ENCODE measurements at regions not wholly inside any gene's neighbourhood (a gene's known extent, or its start where the extent isn't known, plus 50 kb on each side); places are given as distances from the start of the nearest gene placed in this dataset.
"Not testable (repeated sequence)": the region's sequence is repeated elsewhere in the genome, so short reads cannot be mapped to it uniquely, and the experiment has no call there.

- Mint-ChIP-seq H3K27me3 (no peaks in the 10 kb centered on the region), H3K4me1 (ENCODE audit: unreplicated experiment) (no peaks in the 10 kb centered on the region), H3K4me3 (no peak overlapping the region), H3K27ac (no peak overlapping the region), H3K9me3 (no peaks in the 10 kb centered on the region), H3K36me3 (no peaks in the 10 kb centered on the region)
- TF ChIP-seq CTCF (conservative IDR thresholded peaks at IDR 0.05) = no peak
- DNase-seq (ENCODE audit: extremely low spot score, unreplicated experiment) = no peak
Observed at GRCh38 chr7:123271856-123272255, 72.1 kb upstream of the SLC13A1 start.

- H3K9me3 Mint-ChIP-seq = no peaks in the 10 kb centered on the region
- DNase-seq (ENCODE audit: extremely low spot score, unreplicated experiment) = no peak
- H3K27me3 Mint-ChIP-seq = no peaks in the 10 kb centered on the region
- no peak for TF ChIP-seq CTCF (conservative IDR thresholded peaks at IDR 0.05)
- no peaks in the 10 kb centered on the region for H3K4me1 Mint-ChIP-seq (ENCODE audit: unreplicated experiment)
- H3K4me3 Mint-ChIP-seq = no peak overlapping the region
- no peak overlapping the region for H3K27ac Mint-ChIP-seq
- H3K36me3 Mint-ChIP-seq = no peaks in the 10 kb centered on the region
Observed at GRCh38 chr7:123271231-123271630, 71.5 kb upstream of the SLC13A1 start.

GRCh38 chr7:123270570-123270969 lies 70.8 kb upstream of the SLC13A1 start:
- Mint-ChIP-seq H3K9me3 (no peaks in the 10 kb centered on the region), H3K27ac (no peak overlapping the region), H3K36me3 (no peaks in the 10 kb centered on the region), H3K4me3 (no peak overlapping the region), H3K4me1 (ENCODE audit: unreplicated experiment) (no peaks in the 10 kb centered on the region), H3K27me3 (no peaks in the 10 kb centered on the region)
- no peak for DNase-seq (ENCODE audit: extremely low spot score, unreplicated experiment)
- no peak for TF ChIP-seq CTCF (conservative IDR thresholded peaks at IDR 0.05)

- no peak for TF ChIP-seq CTCF (conservative IDR thresholded peaks at IDR 0.05)
- no peaks in the 10 kb centered on the region for H3K4me1 Mint-ChIP-seq (ENCODE audit: unreplicated experiment)
- no peak overlapping the region for H3K27ac Mint-ChIP-seq
- DNase-seq (ENCODE audit: extremely low spot score, unreplicated experiment) = no peak
- no peak overlapping the region for H3K4me3 Mint-ChIP-seq
- H3K27me3 Mint-ChIP-seq = no peaks in the 10 kb centered on the region
- no peaks in the 10 kb centered on the region for H3K36me3 Mint-ChIP-seq
- no peaks in the 10 kb centered on the region for H3K9me3 Mint-ChIP-seq
Observed at GRCh38 chr7:123265853-123266252, 66.1 kb upstream of the SLC13A1 start.

GRCh38 chr7:123264820-123265219 lies 65.1 kb upstream of the SLC13A1 start:
- not testable (repeated sequence) for H3K4me3 Mint-ChIP-seq; H3K27me3 Mint-ChIP-seq; H3K36me3 Mint-ChIP-seq; H3K9me3 Mint-ChIP-seq; DNase-seq (ENCODE audit: extremely low spot score, unreplicated experiment); H3K4me1 Mint-ChIP-seq (ENCODE audit: unreplicated experiment); H3K27ac Mint-ChIP-seq

- Mint-ChIP-seq H3K27me3 (no peaks in the 10 kb centered on the region), H3K36me3 (no peaks in the 10 kb centered on the region), H3K27ac (no peak overlapping the region), H3K9me3 (no peaks in the 10 kb centered on the region), H3K4me1 (ENCODE audit: unreplicated experiment) (no peaks in the 10 kb centered on the region), H3K4me3 (no peak overlapping the region)
- DNase-seq (ENCODE audit: extremely low spot score, unreplicated experiment) = no peak
- TF ChIP-seq CTCF (conservative IDR thresholded peaks at IDR 0.05) = no peak
Observed at GRCh38 chr7:123260428-123260960, 60.7 kb upstream of the SLC13A1 start.
